ENCODE measurements at regions not wholly inside any gene's neighbourhood (a gene's known extent, or its start where the extent isn't known, plus 50 kb on each side); places are given as distances from the start of the nearest gene placed in this dataset.

- no peak for DNase-seq (ENCODE audit: low read depth in 2 of 2)
- no peak overlapping the region for H3K9ac ChIP-seq (ENCODE audit: insufficient read depth, low read length)
- H3K4me3 ChIP-seq (replicated peaks in 1 of 4; ENCODE audit: control extremely low read depth in 1 of 4, insufficient read depth in 1 of 4, low read depth in 3 of 4, low read length in 4 of 4) = no peak overlapping the region
- no peak overlapping the region for H3K4me2 ChIP-seq (ENCODE audit: extremely low read depth, insufficient read depth, low read length)
- no peaks in the 10 kb centered on the region for H3K27me3 ChIP-seq (ENCODE audit: control insufficient read depth, insufficient read depth, low read length)
- no peak for TF ChIP-seq CTCF (conservative IDR thresholded peaks at IDR 0.05 in 1 of 2, IDR thresholded peaks at IDR 0.05 in 1 of 2; ENCODE audit: low read depth in 1 of 2, low read length in 2 of 2)
- TF ChIP-seq EZH2 (IDR thresholded peaks at IDR 0.05; ENCODE audit: low read length, missing control alignments) = no peak
- no peak overlapping the region for H2AFZ ChIP-seq (ENCODE audit: low read length)
- H3K79me2 ChIP-seq (ENCODE audit: control insufficient read depth, insufficient read depth, low read length) = no peaks in the 10 kb centered on the region
- H3K27ac ChIP-seq (ENCODE audit: insufficient read depth, low read length) = no peak overlapping the region
- no peaks in the 10 kb centered on the region for H3K36me3 ChIP-seq (ENCODE audit: control insufficient read depth, insufficient read depth, low read length)
- H3K9me3 ChIP-seq (ENCODE audit: control insufficient read depth, insufficient read depth, low read depth, low read length) = no peaks in the 10 kb centered on the region
- H4K20me1 ChIP-seq (ENCODE audit: control insufficient read depth, extremely low read depth, insufficient read depth, low read length) = no peaks in the 10 kb centered on the region
- H3K4me1 ChIP-seq (ENCODE audit: control insufficient read depth, extremely low read depth, insufficient read depth, low read length) = no peaks in the 10 kb centered on the region
These were observed 287.0 kb downstream of the FAT3 start for GRCh38 chr11:92511522-92512203.

- Histone ChIP-seq H3K4me3 (replicated peaks in 1 of 4; ENCODE audit: control extremely low read depth in 1 of 4, insufficient read depth in 1 of 4, low read depth in 3 of 4, low read length in 4 of 4) (no peak overlapping the region), H3K9me3 (ENCODE audit: control insufficient read depth, insufficient read depth, low read depth, low read length) (no peaks in the 10 kb centered on the region), H3K36me3 (ENCODE audit: control insufficient read depth, insufficient read depth, low read length) (no peaks in the 10 kb centered on the region), H3K79me2 (ENCODE audit: control insufficient read depth, insufficient read depth, low read length) (no peaks in the 10 kb centered on the region), H3K9ac (ENCODE audit: insufficient read depth, low read length) (no peak overlapping the region), H3K27ac (ENCODE audit: insufficient read depth, low read length) (no peak overlapping the region), H4K20me1 (ENCODE audit: control insufficient read depth, extremely low read depth, insufficient read depth, low read length) (no peaks in the 10 kb centered on the region), H3K4me2 (ENCODE audit: extremely low read depth, insufficient read depth, low read length) (no peak overlapping the region), H2AFZ (ENCODE audit: low read length) (no peak overlapping the region), H3K4me1 (ENCODE audit: control insufficient read depth, extremely low read depth, insufficient read depth, low read length) (no peaks in the 10 kb centered on the region), H3K27me3 (ENCODE audit: control insufficient read depth, insufficient read depth, low read length) (no peaks in the 10 kb centered on the region)
- TF ChIP-seq EZH2 (IDR thresholded peaks at IDR 0.05; ENCODE audit: low read length, missing control alignments) = no peak
- TF ChIP-seq CTCF (conservative IDR thresholded peaks at IDR 0.05 in 1 of 2, IDR thresholded peaks at IDR 0.05 in 1 of 2; ENCODE audit: low read depth in 1 of 2, low read length in 2 of 2) = no peak
- no peak for DNase-seq (ENCODE audit: low read depth in 2 of 2)
These were observed 287.6 kb downstream of the FAT3 start for GRCh38 chr11:92512204-92512569.

- Histone ChIP-seq H3K4me3 (replicated peaks in 1 of 4; ENCODE audit: control extremely low read depth in 1 of 4, insufficient read depth in 1 of 4, low read depth in 3 of 4, low read length in 4 of 4) (no peak overlapping the region), H3K9me3 (ENCODE audit: control insufficient read depth, insufficient read depth, low read depth, low read length) (no peaks in the 10 kb centered on the region), H3K36me3 (ENCODE audit: control insufficient read depth, insufficient read depth, low read length) (no peaks in the 10 kb centered on the region), H4K20me1 (ENCODE audit: control insufficient read depth, extremely low read depth, insufficient read depth, low read length) (no peaks in the 10 kb centered on the region), H3K79me2 (ENCODE audit: control insufficient read depth, insufficient read depth, low read length) (no peaks in the 10 kb centered on the region), H3K9ac (ENCODE audit: insufficient read depth, low read length) (no peak overlapping the region), H3K27ac (ENCODE audit: insufficient read depth, low read length) (no peak overlapping the region), H3K4me1 (ENCODE audit: control insufficient read depth, extremely low read depth, insufficient read depth, low read length) (no peaks in the 10 kb centered on the region), H3K4me2 (ENCODE audit: extremely low read depth, insufficient read depth, low read length) (no peak overlapping the region), H2AFZ (ENCODE audit: low read length) (no peak overlapping the region), H3K27me3 (ENCODE audit: control insufficient read depth, insufficient read depth, low read length) (no peaks in the 10 kb centered on the region)
- no peak for DNase-seq (ENCODE audit: low read depth in 2 of 2)
- TF ChIP-seq EZH2 (IDR thresholded peaks at IDR 0.05; ENCODE audit: low read length, missing control alignments) (no peak), CTCF (conservative IDR thresholded peaks at IDR 0.05 in 1 of 2, IDR thresholded peaks at IDR 0.05 in 1 of 2; ENCODE audit: low read depth in 1 of 2, low read length in 2 of 2) (no peak)
These were observed 299.0 kb downstream of the FAT3 start for GRCh38 chr11:92523611-92524010.
